Fibroblast of skin of left quadriceps (primary cell): ENCODE measurements at regions not wholly inside any gene's neighbourhood (a gene's known extent, or its start where the extent isn't known, plus 50 kb on each side); places are given as distances from the start of the nearest gene placed in this dataset.

Experiments used
- DNase-seq, 2 experiments: peaks; one replicate each; pipeline ENCODE4 v3.0.0-alpha.2; 2013; ENCODE audit warnings: low read depth in 2 of 2

DNA sequence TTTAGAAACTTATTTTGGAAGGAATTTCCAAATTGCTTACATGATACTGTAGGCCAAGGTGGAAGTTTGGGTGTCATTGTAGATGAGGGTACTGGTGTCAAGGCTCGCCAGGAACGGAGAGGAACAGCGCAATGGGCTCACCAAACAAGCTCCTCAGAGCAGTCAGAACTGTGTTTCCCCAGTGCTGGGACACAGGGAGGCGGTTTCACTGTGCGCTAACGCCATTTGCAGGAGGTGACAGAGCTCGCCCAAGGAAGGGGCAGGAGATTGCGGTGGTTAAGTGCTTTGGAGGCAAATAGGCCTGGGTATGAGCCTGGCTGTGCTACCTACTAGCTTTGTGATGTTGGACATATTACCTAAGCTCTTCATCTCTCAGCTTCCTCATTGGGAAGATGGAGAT is 57.3 kb downstream of the HHEX start:
- no peak for DNase-seq

- no peak for DNase-seq
Observed at GRCh38 chr10:92747600-92747999, 57.8 kb downstream of the HHEX start.

- no peak for DNase-seq
Observed at GRCh38 chr10:92750791-92751533, 61.2 kb downstream of the HHEX start.

DNA sequence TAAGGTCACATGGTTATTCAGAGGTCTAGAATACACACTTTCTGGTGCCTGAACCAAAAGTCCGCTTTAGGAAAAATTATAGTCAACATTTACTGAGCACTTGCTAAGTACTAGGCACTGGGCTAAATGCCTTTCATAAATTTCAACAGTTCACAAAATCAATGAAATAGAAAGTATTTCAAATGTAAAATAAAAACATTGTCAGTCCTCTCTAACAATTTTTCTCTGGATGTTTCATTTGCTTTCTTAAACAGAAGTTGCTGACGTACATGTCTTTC is 61.7 kb downstream of the HHEX start:
- DNase-seq, result no peak

- no peak for DNase-seq
Observed at GRCh38 chr10:92751827-92752226, 62.1 kb downstream of the HHEX start.

DNA sequence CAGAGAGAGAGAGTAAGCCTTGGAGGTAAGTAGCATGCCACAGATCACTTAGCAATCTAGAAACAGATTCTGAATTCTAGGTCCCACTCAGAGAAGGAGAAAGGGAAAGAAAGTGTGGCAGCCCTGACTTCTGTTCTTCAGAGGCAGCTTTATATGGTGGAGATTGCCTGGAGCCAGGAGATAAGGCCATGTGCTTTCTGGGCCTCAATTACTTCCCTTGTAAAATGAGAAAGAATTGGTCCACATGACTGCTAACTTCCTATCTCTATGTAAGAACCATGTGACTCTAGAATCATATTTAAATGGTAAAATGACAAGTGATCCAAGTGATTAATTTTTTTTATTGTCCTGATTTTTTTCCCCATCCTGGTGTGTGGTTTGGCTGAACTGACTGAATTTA is 64.1 kb downstream of the HHEX start:
- DNase-seq, result no peak

DNA sequence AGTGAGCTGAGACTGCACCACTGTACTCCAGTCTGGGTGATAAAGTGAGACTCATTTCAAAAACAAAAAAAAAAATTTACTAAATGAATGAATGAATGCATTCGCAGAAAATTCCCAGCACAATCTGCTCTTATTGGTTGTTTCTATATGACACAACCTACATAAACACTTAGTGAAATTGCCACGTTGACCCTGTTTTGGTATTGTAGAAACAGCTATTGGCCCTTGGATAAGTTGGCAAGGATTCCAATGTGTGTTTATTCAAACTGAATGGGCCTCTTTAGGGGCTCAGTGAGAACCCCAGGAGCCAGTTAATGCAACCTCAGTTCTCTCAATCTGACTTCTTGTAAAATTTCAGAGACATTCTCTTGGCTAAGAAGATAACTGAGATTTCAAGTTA is 66.0 kb downstream of the HHEX start:
- no peak for DNase-seq

DNA sequence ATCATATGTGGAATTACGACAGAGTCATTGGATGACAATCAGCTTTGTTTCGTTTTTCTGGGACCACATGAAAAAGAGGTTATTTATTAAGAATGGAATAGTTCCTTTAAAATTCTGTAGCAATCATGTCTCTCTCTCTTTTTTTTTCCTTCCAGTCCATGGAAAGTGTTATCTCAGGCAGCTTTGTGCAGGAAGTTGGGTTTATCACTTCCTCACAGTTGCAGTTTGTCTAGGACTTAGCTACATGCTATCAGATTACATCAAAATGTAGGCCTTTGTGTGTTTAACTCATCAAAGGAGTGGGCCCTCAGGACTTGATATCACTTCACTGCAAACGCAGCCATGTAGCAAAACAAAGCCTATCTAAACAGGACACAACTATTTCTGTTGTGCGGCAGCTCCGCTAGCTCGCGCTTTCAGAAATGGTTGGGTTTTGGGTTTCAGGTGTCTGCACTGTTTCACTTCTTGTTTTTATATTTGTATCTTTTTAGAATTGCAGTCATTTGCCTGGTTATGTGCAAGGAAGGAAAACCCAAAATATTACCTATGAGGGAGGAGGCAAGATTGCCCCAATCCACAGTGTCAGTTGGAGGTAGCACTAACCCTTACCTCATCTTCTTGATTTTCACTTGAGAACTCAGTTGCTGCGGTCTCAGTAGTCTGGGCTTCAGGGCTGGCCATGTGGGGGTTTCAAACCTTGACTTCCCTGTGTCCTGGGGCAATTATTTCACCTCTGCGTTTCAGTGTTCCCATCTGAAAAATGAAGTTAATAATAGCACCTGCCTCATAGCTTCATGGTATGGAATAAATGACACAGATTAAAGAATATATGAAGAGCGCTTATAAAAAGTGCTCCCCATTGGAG is 66.7 kb downstream of the HHEX start:
- DNase-seq, result no peak

GRCh38 chr10:92757066-92757710 is 67.4 kb downstream of the HHEX start:
- DNase-seq, result peak; percentile 11

DNA sequence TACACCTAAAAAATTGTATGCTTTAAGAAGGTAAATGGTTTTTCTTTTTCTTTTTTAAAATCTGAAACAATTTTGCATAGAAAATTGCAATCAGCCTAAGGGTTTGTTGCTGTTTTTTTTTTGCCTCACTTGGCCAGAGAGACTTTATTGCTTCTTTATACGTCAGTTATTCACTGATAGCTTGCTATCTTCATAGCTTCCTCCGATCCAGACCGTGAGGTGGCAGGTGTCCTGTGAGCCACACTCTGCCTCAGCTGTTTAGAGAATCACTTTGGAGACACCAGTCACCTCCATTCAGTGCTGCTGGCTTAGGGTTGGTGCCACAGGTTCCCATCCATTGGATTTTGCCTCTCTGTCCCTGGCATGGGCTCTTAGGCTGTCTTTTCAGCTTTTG is 68.0 kb downstream of the HHEX start:
- no peak for DNase-seq

DNA sequence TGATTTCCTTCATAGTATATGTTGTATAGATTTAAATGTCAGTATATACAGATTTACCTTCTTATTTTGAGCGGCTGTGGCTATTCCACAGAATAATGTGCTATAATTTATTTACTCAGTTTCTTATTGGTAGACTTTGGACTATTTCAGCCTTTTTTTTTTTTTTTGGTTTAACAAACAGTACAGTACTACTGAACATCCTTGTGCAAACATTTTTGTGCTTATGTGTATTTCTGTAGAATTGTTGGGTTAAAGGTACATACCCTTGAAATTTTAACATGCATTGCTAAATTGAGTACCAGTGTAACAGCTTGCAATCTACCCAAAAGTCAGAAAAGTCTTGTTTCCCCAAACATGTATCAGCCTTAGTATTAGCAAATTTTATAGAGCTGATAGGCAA is 68.8 kb downstream of the HHEX start:
- DNase-seq, result no peak

DNA sequence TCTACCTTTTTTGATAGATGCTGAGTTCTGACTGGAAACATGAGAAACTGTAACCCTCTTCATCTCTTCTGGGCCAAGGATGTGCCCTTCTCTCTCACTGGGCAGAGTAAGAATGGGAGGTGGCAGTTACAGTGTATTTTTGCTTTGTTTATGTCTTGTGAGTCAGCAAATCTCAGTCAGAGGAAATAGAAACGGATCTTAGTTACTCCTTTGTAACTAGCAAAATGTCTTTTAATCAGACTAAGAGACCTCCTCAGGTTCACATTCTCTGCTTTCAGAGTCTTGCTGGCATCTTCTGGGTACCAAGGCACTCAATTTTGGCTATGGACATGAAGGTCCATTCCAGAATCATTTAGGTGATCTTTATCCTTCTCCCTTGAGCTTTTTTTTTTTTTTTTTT is 70.9 kb downstream of the HHEX start:
- no peak for DNase-seq

DNA sequence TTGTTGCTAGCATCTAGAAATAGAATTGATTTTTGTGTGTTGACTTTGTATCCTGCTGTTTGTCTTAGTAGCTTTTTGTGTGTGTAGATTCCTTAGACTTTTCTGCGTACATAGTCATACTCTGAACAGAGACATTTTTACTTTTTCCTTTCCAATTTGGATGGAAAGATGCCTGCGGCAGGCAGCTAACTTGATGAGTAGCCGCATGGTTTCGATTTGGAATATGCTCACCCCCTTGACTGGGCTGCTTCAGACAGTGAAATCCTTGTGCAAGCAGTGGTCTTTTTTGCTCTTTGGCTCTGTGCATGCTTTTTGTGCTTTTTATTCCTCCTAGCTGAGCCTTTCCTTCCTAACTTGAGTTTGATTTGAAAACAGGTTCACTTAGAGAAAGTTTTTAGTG is 71.8 kb downstream of the HHEX start:
- DNase-seq, result no peak

DNA sequence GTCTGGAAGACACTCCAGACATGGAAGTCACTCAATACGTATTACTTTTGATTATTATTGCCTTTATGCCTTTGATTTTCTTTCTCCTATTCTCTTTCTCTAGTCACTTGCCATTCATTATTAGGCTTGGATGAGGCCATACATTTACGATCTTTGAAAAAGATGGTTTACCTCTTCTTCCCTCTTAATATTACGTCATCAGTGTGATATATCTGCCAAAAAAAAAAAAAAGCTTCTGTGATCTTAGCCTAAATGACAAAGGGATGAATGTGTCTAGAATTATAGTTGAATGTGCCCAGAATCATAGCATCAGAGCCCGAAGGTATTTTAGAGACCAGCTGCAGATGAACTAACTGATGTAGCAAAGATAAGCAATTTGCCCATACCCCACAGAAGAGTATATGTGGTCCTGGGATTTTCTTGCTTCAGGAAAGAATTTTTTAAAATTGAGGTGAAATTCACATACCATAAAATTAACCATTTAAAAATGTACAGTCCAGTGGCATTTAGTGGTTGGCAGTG is 73.9 kb downstream of the HHEX start:
- DNase-seq, result no peak

- no peak for DNase-seq
Observed at GRCh38 chr10:92766451-92766850, 76.7 kb downstream of the HHEX start.

- no peak for DNase-seq
Observed at GRCh38 chr10:92768104-92768503, 78.3 kb downstream of the HHEX start.

DNA sequence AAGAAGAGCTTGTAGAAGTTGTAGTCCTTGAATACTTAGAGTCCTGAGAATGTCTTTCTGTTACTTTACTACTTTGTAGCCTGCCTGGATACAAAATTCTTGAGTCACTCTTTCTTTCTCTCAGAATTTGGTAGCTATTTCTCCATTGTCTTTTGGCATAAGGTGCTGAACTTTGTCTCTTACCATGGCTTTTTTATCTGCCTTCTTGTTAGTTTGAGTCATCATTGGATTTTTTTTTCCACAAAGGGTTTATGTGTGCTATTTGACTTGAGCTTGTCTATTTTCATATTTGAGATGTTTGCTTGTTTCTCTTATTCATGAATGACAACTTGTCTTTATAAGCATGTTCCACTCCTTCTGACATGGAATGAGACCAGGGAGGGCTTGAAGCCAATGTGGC is 74.5 kb upstream of the EXOC6 start:
- DNase-seq, result no peak

DNA sequence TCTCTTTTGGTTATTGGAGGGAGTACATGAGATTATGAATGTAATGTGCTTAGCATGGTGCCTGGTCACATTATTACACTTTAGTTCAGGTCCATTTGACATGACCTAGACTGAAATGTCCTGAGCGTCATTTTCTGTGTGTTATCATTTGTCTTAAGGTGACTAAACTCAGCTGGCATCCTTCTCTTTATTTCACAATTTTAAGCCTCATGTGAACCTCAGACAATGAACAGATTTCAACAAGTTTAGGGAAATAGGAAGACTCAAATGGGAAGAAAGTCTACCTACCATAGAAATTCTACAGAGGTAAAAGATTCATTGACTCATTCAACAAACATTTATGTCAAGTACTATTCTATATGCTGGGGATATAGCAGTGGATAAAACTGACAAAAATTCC is 70.2 kb upstream of the EXOC6 start:
- DNase-seq, result no peak

- DNase-seq, result no peak
Observed at GRCh38 chr10:92785118-92785517, 63.2 kb upstream of the EXOC6 start.

GRCh38 chr10:92787557-92788152 is 60.7 kb upstream of the EXOC6 start:
- no peak for DNase-seq

- no peak for DNase-seq
Observed at GRCh38 chr10:92789067-92789466, 59.3 kb upstream of the EXOC6 start.

DNA sequence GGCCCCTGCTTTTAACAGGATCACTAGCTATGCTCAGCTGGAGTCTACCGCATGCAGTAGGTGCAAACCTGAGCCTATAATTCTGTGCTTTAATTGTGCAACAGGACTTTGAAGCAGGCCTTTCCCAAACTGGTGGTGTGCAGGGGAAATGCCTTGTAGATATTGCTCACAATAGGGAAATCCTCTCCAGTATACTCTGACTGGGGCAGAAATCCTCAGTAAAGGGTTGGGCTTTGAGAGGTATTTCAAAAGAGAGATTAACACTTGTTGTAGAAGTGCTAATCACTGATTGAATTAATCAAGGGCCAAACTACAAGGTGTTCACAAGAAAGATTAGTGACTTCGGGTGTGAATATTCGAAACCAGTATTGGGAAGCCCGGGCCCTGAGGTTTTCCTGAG is 58.5 kb upstream of the EXOC6 start:
- no peak for DNase-seq
